ENCODE measurements at regions not wholly inside any gene's neighbourhood (a gene's known extent, or its start where the extent isn't known, plus 50 kb on each side); places are given as distances from the start of the nearest gene placed in this dataset.

DNA sequence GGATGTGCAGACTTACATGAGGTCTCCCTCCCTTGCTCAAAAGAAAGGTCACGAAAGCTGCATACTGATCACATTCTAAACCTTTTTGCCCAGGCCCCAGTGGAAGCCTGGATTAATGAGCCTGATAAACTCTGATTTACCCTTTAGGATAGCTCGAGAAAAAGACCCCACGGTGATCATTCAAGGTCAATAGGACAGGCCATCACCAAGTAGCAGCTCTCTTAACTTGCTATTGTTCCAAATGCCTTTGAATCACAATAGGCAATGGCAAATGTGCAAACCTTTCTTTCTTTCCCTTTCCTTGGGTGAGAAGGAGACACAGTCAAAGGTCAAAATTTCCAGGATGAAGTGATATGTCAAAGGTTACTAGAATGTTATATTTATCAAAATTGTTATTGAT, 327.3 kb downstream of the HDGFL1 start:
- H3K27me3 Mint-ChIP-seq: no peaks in the 10 kb centered on the region
- no peaks in the 10 kb centered on the region for H3K27me3 ChIP-seq (replicated peaks in 1 of 2; ENCODE audit: control insufficient read depth in 2 of 2, extremely low read depth in 1 of 2, insufficient read depth in 2 of 2, low read length in 1 of 2)
- no peak overlapping the region for H3K4me3 ChIP-seq (ENCODE audit: control insufficient read depth in 1 of 2, extremely low read depth in 1 of 2, low read length in 1 of 2)
- no peaks in the 10 kb centered on the region for H3K9me3 ChIP-seq
- H3K36me3 Mint-ChIP-seq: no peaks in the 10 kb centered on the region
- ChIA-PET CTCF (no interaction called here), POLR2A (no interaction called here)
- H3K27ac Mint-ChIP-seq: no peak overlapping the region
- no peak overlapping the region for H3K4me3 Mint-ChIP-seq
- H3K36me3 ChIP-seq (ENCODE audit: control insufficient read depth in 2 of 2, extremely low read depth in 1 of 2, insufficient read depth in 1 of 2, low read length in 1 of 2): no peaks in the 10 kb centered on the region
- no peak overlapping the region for H3K27ac ChIP-seq (ENCODE audit: low read length)
- peaks cover 0 to under 1% (median 0%) of the 10 kb centered on the region in 3 donors for H3K9me3 Mint-ChIP-seq
- DNase-seq (no peak), ATAC-seq (replicated peaks in 1 of 4) (no peak)
- WGBS (ENCODE audit: insufficient coverage): 39% methylated on average over 3 of the region's 3 CpGs
- H3K4me1 ChIP-seq (ENCODE audit: control insufficient read depth in 1 of 2, extremely low read depth in 1 of 2, insufficient read depth in 2 of 2, low read length in 2 of 2): no peaks in the 10 kb centered on the region
- H3K4me1 Mint-ChIP-seq: no peaks in the 10 kb centered on the region

DNA sequence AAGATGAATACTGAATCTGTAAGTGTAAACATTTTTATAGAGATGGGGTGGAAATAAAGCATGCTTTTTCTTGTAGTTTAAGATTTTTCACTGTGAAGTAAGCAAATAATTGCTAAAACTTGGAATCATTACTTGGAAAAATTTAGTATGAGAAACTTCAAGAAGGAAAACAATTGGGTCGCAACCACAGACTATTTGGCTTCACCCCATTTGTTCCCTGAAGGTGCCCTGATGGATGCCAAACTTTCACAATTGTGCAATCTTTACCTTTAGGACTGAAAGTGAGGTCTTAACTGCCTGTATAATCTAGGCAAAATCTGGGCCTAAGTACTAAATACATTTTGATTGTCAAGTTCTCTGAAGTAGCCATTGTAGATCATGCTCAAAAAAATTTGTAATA, 330.1 kb downstream of the HDGFL1 start:
- no peaks in the 10 kb centered on the region for H3K36me3 ChIP-seq (ENCODE audit: control insufficient read depth in 2 of 2, extremely low read depth in 1 of 2, insufficient read depth in 1 of 2, low read length in 1 of 2)
- DNase-seq (no peak), ATAC-seq (replicated peaks in 1 of 4) (no peak)
- no peaks in the 10 kb centered on the region for H3K4me1 ChIP-seq (ENCODE audit: control insufficient read depth in 1 of 2, extremely low read depth in 1 of 2, insufficient read depth in 2 of 2, low read length in 2 of 2)
- ChIA-PET POLR2A (no interaction called here), CTCF (no interaction called here)
- H3K27me3 Mint-ChIP-seq: no peaks in the 10 kb centered on the region
- no peak overlapping the region for H3K27ac ChIP-seq (ENCODE audit: low read length)
- no peaks in the 10 kb centered on the region for H3K36me3 Mint-ChIP-seq
- H3K4me1 Mint-ChIP-seq: no peaks in the 10 kb centered on the region
- H3K27me3 ChIP-seq (replicated peaks in 1 of 2; ENCODE audit: control insufficient read depth in 2 of 2, extremely low read depth in 1 of 2, insufficient read depth in 2 of 2, low read length in 1 of 2): no peaks in the 10 kb centered on the region
- peaks cover 0 to 5% (median 0%) of the 10 kb centered on the region in 3 donors for H3K9me3 Mint-ChIP-seq
- H3K9me3 ChIP-seq: no peaks in the 10 kb centered on the region
- no peak overlapping the region for H3K4me3 ChIP-seq (ENCODE audit: control insufficient read depth in 1 of 2, extremely low read depth in 1 of 2, low read length in 1 of 2)
- no CpG with 5 or more reads among the region's 1 CpG for WGBS (ENCODE audit: insufficient coverage)
- no peak overlapping the region for H3K4me3 Mint-ChIP-seq
- no peak overlapping the region for H3K27ac Mint-ChIP-seq

DNA sequence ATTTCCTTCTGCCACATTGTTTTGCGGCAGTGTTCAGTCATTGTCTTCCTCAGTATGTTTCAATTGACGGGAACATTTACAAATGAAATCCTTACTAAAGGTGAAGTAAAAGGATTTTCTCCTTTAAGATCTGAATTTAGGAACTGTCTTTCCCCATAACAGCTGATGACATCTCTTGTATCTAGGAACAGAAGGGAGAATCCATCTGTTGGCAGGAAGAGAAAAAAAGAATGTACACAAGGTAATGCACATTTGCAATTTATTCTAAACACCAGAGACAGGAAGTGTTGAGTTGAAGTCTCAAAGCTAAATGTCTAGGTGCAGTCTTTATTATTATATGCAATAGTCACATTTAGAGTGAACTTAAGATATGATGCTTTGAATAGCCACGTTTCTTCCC, 334.5 kb downstream of the HDGFL1 start:
- Histone ChIP-seq H3K4me3 (ENCODE audit: control insufficient read depth in 1 of 2, extremely low read depth in 1 of 2, low read length in 1 of 2) (no peak overlapping the region), H3K27ac (ENCODE audit: low read length) (no peak overlapping the region), H3K27me3 (replicated peaks in 1 of 2; ENCODE audit: control insufficient read depth in 2 of 2, extremely low read depth in 1 of 2, insufficient read depth in 2 of 2, low read length in 1 of 2) (no peaks in the 10 kb centered on the region), H3K9me3 (no peaks in the 10 kb centered on the region), H3K36me3 (ENCODE audit: control insufficient read depth in 2 of 2, extremely low read depth in 1 of 2, insufficient read depth in 1 of 2, low read length in 1 of 2) (no peaks in the 10 kb centered on the region), H3K4me1 (ENCODE audit: control insufficient read depth in 1 of 2, extremely low read depth in 1 of 2, insufficient read depth in 2 of 2, low read length in 2 of 2) (no peaks in the 10 kb centered on the region)
- no peak for DNase-seq
- Mint-ChIP-seq H3K27me3 (no peaks in the 10 kb centered on the region), H3K4me1 (no peaks in the 10 kb centered on the region), H3K9me3 (peaks cover 0 to 8% (median 3%) of the 10 kb centered on the region in 3 donors), H3K36me3 (no peaks in the 10 kb centered on the region), H3K4me3 (no peak overlapping the region), H3K27ac (no peak overlapping the region)
- WGBS (ENCODE audit: insufficient coverage): no CpG with 5 or more reads among the region's 3 CpGs
- ChIA-PET POLR2A (no interaction called here), CTCF (no interaction called here)
- ATAC-seq (replicated peaks in 1 of 4): no peak

- CTCF ChIA-PET: no interaction called here
- H3K9me3 Mint-ChIP-seq: peaks cover 0 to 8% (median 3%) of the 10 kb centered on the region in 3 donors
- 83% methylated on average over 2 of the region's 5 CpGs for WGBS (ENCODE audit: insufficient coverage)
- DNase-seq (no peak), ATAC-seq (replicated peaks in 1 of 4) (no peak)
- H3K27ac ChIP-seq (ENCODE audit: low read length): no peak overlapping the region
- no peak overlapping the region for H3K4me3 Mint-ChIP-seq
- H3K36me3 ChIP-seq (ENCODE audit: control insufficient read depth in 2 of 2, extremely low read depth in 1 of 2, insufficient read depth in 1 of 2, low read length in 1 of 2): no peaks in the 10 kb centered on the region
- H3K9me3 ChIP-seq: no peaks in the 10 kb centered on the region
- no peak overlapping the region for H3K4me3 ChIP-seq (ENCODE audit: control insufficient read depth in 1 of 2, extremely low read depth in 1 of 2, low read length in 1 of 2)
- no peaks in the 10 kb centered on the region for H3K4me1 ChIP-seq (ENCODE audit: control insufficient read depth in 1 of 2, extremely low read depth in 1 of 2, insufficient read depth in 2 of 2, low read length in 2 of 2)
- POLR2A ChIA-PET: no interaction called here
- no peaks in the 10 kb centered on the region for H3K36me3 Mint-ChIP-seq
- no peaks in the 10 kb centered on the region for H3K27me3 ChIP-seq (replicated peaks in 1 of 2; ENCODE audit: control insufficient read depth in 2 of 2, extremely low read depth in 1 of 2, insufficient read depth in 2 of 2, low read length in 1 of 2)
- no peaks in the 10 kb centered on the region for H3K4me1 Mint-ChIP-seq
- H3K27me3 Mint-ChIP-seq: no peaks in the 10 kb centered on the region
- no peak overlapping the region for H3K27ac Mint-ChIP-seq
These were observed 335.1 kb downstream of the HDGFL1 start for GRCh38 chr6:22904431-22904830.

- H3K27me3 ChIP-seq (replicated peaks in 1 of 2; ENCODE audit: control insufficient read depth in 2 of 2, extremely low read depth in 1 of 2, insufficient read depth in 2 of 2, low read length in 1 of 2): no peaks in the 10 kb centered on the region
- Mint-ChIP-seq H3K27me3 (no peaks in the 10 kb centered on the region), H3K36me3 (no peaks in the 10 kb centered on the region), H3K9me3 (peaks cover 0 to 8% (median 3%) of the 10 kb centered on the region in 3 donors), H3K27ac (no peak overlapping the region), H3K4me1 (no peaks in the 10 kb centered on the region), H3K4me3 (no peak overlapping the region)
- H3K36me3 ChIP-seq (ENCODE audit: control insufficient read depth in 2 of 2, extremely low read depth in 1 of 2, insufficient read depth in 1 of 2, low read length in 1 of 2): no peaks in the 10 kb centered on the region
- DNase-seq (no peak), ATAC-seq (replicated peaks in 1 of 4) (no peak)
- no peaks in the 10 kb centered on the region for H3K9me3 ChIP-seq
- H3K27ac ChIP-seq (ENCODE audit: low read length): no peak overlapping the region
- ChIA-PET POLR2A (no interaction called here), CTCF (no interaction called here)
- 73% methylated on average over 3 of the region's 3 CpGs for WGBS (ENCODE audit: insufficient coverage)
- H3K4me1 ChIP-seq (ENCODE audit: control insufficient read depth in 1 of 2, extremely low read depth in 1 of 2, insufficient read depth in 2 of 2, low read length in 2 of 2): no peaks in the 10 kb centered on the region
- H3K4me3 ChIP-seq (ENCODE audit: control insufficient read depth in 1 of 2, extremely low read depth in 1 of 2, low read length in 1 of 2): no peak overlapping the region
These were observed 336.8 kb downstream of the HDGFL1 start for GRCh38 chr6:22906091-22906549.

GRCh38 chr6:22907085-22907484, 337.7 kb downstream of the HDGFL1 start:
- Mint-ChIP-seq H3K4me3 (no peak overlapping the region), H3K4me1 (no peaks in the 10 kb centered on the region), H3K27ac (no peak overlapping the region), H3K9me3 (peaks cover 0 to 3% (median 3%) of the 10 kb centered on the region in 3 donors), H3K36me3 (no peaks in the 10 kb centered on the region), H3K27me3 (no peaks in the 10 kb centered on the region)
- Histone ChIP-seq H3K27ac (ENCODE audit: low read length) (no peak overlapping the region), H3K4me3 (ENCODE audit: control insufficient read depth in 1 of 2, extremely low read depth in 1 of 2, low read length in 1 of 2) (no peak overlapping the region), H3K36me3 (ENCODE audit: control insufficient read depth in 2 of 2, extremely low read depth in 1 of 2, insufficient read depth in 1 of 2, low read length in 1 of 2) (no peaks in the 10 kb centered on the region), H3K4me1 (ENCODE audit: control insufficient read depth in 1 of 2, extremely low read depth in 1 of 2, insufficient read depth in 2 of 2, low read length in 2 of 2) (no peaks in the 10 kb centered on the region), H3K27me3 (replicated peaks in 1 of 2; ENCODE audit: control insufficient read depth in 2 of 2, extremely low read depth in 1 of 2, insufficient read depth in 2 of 2, low read length in 1 of 2) (no peaks in the 10 kb centered on the region), H3K9me3 (no peaks in the 10 kb centered on the region)
- ChIA-PET POLR2A (no interaction called here), CTCF (no interaction called here)
- ATAC-seq (replicated peaks in 1 of 4) (no peak), DNase-seq (no peak)
- 100% methylated on average over 1 of the region's 1 CpG for WGBS (ENCODE audit: insufficient coverage)

DNA sequence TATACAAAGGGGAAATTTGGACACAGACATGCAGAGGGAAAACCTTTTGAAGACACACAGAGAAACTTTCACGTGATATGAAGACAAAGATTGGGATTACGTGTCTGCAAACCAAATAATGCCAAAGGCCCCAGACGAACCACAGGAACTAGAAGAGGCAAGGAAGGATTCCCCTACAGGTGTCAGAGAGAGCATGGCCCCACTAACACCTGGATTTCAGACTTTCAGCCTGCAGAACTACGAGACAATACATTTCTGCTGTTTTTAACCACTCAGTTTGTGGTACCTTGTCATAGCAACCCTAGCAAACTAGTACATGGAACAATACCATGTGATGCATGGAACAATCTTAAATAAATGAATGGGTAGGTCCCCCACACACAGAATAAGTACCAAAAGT, 341.0 kb downstream of the HDGFL1 start:
- DNase-seq: no peak

More for the DNA sequence above, 341.0 kb downstream of the HDGFL1 start:
- Mint-ChIP-seq H3K36me3 (no peaks in the 10 kb centered on the region), H3K27me3 (no peaks in the 10 kb centered on the region), H3K27ac (no peak overlapping the region), H3K9me3 (peaks cover 0 to 3% (median 3%) of the 10 kb centered on the region in 3 donors), H3K4me3 (no peak overlapping the region), H3K4me1 (no peaks in the 10 kb centered on the region)
- POLR2A ChIA-PET: no interaction called here
- Histone ChIP-seq H3K27ac (ENCODE audit: low read length) (no peak overlapping the region), H3K9me3 (no peaks in the 10 kb centered on the region), H3K27me3 (replicated peaks in 1 of 2; ENCODE audit: control insufficient read depth in 2 of 2, extremely low read depth in 1 of 2, insufficient read depth in 2 of 2, low read length in 1 of 2) (no peaks in the 10 kb centered on the region), H3K36me3 (ENCODE audit: control insufficient read depth in 2 of 2, extremely low read depth in 1 of 2, insufficient read depth in 1 of 2, low read length in 1 of 2) (no peaks in the 10 kb centered on the region), H3K4me3 (ENCODE audit: control insufficient read depth in 1 of 2, extremely low read depth in 1 of 2, low read length in 1 of 2) (no peak overlapping the region), H3K4me1 (ENCODE audit: control insufficient read depth in 1 of 2, extremely low read depth in 1 of 2, insufficient read depth in 2 of 2, low read length in 2 of 2) (no peaks in the 10 kb centered on the region)
- CTCF ChIA-PET: no interaction called here
- ATAC-seq (replicated peaks in 1 of 4): no peak
- 50% methylated on average over 1 of the region's 4 CpGs for WGBS (ENCODE audit: insufficient coverage)

Measured in T-cell (primary cell).